Activated T-cell treated with anti-CD3 and anti-CD28 coated beads for 48 hours (primary cell): ENCODE measurements at regions not wholly inside any gene's neighbourhood (a gene's known extent, or its start where the extent isn't known, plus 50 kb on each side); places are given as distances from the start of the nearest gene placed in this dataset.
"Not testable (repeated sequence)": the region's sequence is repeated elsewhere in the genome, so short reads cannot be mapped to it uniquely, and the experiment has no call there.

Source experiments
- DNase-seq: peaks from one replicate; pipeline ENCODE4 v3.0.0-alpha.2; 2020; ENCODE audit warnings: low read depth

- DNase-seq = no peak
Observed at GRCh38 chr2:116922414-116922813, 892.1 kb upstream of the DDX18 start.

GRCh38 chr2:116924509-116924908 lies 890.0 kb upstream of the DDX18 start:
- DNase-seq = no peak

GRCh38 chr2:116935097-116935814 lies 879.2 kb upstream of the DDX18 start:
- no peak for DNase-seq

- DNase-seq = no peak
Observed at GRCh38 chr2:116948258-116948657, 866.2 kb upstream of the DDX18 start.

- no peak for DNase-seq
Observed at GRCh38 chr2:116949249-116949648, 865.2 kb upstream of the DDX18 start.

GRCh38 chr2:116952254-116952653 lies 862.2 kb upstream of the DDX18 start:
- DNase-seq = no peak

GRCh38 chr2:116955646-116956045 lies 858.8 kb upstream of the DDX18 start:
- no peak for DNase-seq

- DNase-seq = no peak
Observed at GRCh38 chr2:116975608-116976007, 838.9 kb upstream of the DDX18 start.

GRCh38 chr2:116979916-116980764 lies 834.4 kb upstream of the DDX18 start:
- no peak for DNase-seq

GRCh38 chr2:116987447-116987846 lies 827.0 kb upstream of the DDX18 start:
- DNase-seq = no peak

GRCh38 chr2:116988303-116988702 lies 826.2 kb upstream of the DDX18 start:
- DNase-seq = no peak

- DNase-seq = no peak
Observed at GRCh38 chr2:117019357-117019756, 795.1 kb upstream of the DDX18 start.

- no peak for DNase-seq
Observed at GRCh38 chr2:117027646-117028045, 786.8 kb upstream of the DDX18 start.

GRCh38 chr2:117028708-117029107 lies 785.8 kb upstream of the DDX18 start:
- not testable (repeated sequence) for DNase-seq

GRCh38 chr2:117055499-117056375 lies 758.8 kb upstream of the DDX18 start:
- DNase-seq = no peak

GRCh38 chr2:117056376-117056748 lies 758.1 kb upstream of the DDX18 start:
- DNase-seq = no peak

GRCh38 chr2:117057016-117057415 lies 757.5 kb upstream of the DDX18 start:
- no peak for DNase-seq

- DNase-seq = no peak
Observed at GRCh38 chr2:117058366-117058765, 756.1 kb upstream of the DDX18 start.

GRCh38 chr2:117064021-117064420 lies 750.5 kb upstream of the DDX18 start:
- no peak for DNase-seq

GRCh38 chr2:117065912-117066311 lies 748.6 kb upstream of the DDX18 start:
- no peak for DNase-seq

GRCh38 chr2:117067900-117068299 lies 746.6 kb upstream of the DDX18 start:
- DNase-seq = no peak

- no peak for DNase-seq
Observed at GRCh38 chr2:117068371-117068770, 746.1 kb upstream of the DDX18 start.
